Stimulated activated CD8-positive, alpha-beta memory T cell treated with anti-CD3 and anti-CD28 coated beads, Interleukin-2, amount 100 ng/mL, for 1 hour (primary cell): ENCODE measurements at regions not wholly inside any gene's neighbourhood (a gene's known extent, or its start where the extent isn't known, plus 50 kb on each side); places are given as distances from the start of the nearest gene placed in this dataset.

Source experiments
- DNase-seq, 2 donors: peaks; one replicate each; pipeline ENCODE4 v3.0.0-alpha.2; 2020; ENCODE audit warnings: low read depth in 2 of 2

GRCh38 chr20:4513720-4514119 lies 172.5 kb upstream of the PRNP start:
- no peak for DNase-seq

GRCh38 chr20:4512891-4513550 lies 173.2 kb upstream of the PRNP start:
- no peak for DNase-seq

DNA sequence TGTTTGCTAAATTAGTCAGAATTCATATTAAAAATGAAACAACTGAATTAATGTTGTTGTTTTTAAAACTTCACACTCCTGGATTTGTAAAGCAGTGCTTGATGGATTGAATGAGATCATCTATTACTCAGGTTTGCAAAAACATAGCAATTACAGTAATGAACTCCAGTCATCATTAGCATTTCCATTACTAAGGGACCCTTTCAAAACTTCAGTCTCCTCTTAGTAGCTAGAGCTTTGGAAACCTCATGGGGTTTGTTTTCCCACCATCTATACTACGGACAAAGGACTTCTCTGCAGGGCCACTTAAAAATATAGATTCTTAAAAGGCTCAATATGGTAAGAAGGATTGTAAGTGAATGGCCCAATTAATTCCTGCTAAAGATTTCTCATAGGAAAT lies 174.5 kb upstream of the PRNP start:
- DNase-seq: no peak

DNA sequence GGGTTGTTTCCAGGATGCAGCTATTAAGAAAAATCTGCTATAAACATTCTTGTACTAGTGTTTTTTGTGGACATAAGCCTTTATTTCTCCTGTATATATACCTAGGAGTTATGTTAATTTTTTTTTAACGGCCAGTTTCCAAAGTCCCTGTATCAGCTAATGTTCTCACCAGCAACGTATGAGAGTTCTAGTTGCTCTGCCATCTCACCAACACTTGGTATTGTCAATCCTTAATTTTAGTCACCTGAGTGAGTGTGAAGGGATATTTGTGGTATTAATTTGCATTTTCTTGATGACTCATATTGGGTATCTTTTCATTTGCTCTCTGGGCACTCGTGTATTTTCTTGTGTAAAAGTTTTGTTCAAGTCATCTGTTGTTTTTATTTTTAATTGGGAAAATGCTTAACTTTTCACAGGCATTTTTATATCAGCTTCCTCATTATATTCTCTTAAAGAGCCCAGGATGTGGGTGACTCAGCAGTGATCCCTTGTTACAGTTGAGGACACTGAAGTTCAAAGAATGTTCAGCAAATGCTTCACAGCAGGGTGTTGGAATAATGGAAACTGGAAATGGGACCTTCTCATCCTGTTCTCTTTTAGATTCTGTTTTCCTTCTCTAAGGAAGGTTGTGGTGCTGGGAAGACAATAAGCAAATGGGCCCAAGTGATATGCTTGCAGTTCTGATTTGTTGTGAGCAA lies 176.3 kb upstream of the PRNP start:
- no peak for DNase-seq

GRCh38 chr20:4508773-4509172 lies 177.5 kb upstream of the PRNP start:
- DNase-seq: no peak

- no peak for DNase-seq
These were observed 179.0 kb upstream of the PRNP start for GRCh38 chr20:4507288-4507719.

GRCh38 chr20:4504814-4505213 lies 181.4 kb upstream of the PRNP start:
- DNase-seq: no peak

DNA sequence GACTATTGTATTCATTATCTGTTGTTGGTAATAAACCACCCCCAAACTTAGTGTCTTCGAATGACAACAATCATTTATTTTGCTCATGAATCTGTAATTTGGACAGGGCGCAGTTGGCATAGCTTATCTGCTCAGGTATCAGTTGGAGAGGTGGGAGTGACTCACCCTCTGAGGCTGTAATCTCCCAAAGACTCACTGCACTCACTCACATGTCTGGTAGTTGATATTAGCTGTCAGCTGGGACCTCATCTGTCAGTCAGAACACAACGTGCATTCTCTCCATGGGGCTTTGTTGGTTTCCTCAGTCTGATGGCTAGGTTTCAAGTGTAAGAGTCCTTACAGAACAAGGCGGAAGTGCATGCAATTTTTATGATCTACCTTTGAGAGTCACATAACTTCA lies 183.5 kb upstream of the PRNP start:
- no peak for DNase-seq

DNA sequence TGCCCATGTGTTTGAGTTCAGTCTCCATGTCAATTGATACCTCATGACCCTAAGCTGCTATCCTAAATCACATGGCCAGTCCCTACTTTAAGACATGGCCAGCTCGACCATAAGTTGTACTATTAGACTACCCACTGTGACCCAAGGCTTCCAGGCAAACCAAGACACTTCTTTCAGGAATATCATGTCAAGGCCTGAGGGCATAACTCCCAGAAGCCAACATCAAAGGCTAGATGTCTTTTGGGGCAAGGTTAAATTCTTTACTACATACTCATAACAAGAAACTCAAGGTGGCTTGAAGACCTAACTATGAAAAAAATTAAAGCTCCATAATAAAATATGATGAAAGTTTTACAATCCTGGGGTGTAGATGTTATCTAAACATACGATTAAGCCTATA lies 192.9 kb upstream of the PRNP start:
- DNase-seq: no peak

GRCh38 chr20:4491643-4492042 lies 194.6 kb upstream of the PRNP start:
- DNase-seq: no peak

GRCh38 chr20:4490606-4491280 lies 195.5 kb upstream of the PRNP start:
- DNase-seq: no peak

- DNase-seq: no peak
These were observed 196.2 kb upstream of the PRNP start for GRCh38 chr20:4490045-4490444.

DNA sequence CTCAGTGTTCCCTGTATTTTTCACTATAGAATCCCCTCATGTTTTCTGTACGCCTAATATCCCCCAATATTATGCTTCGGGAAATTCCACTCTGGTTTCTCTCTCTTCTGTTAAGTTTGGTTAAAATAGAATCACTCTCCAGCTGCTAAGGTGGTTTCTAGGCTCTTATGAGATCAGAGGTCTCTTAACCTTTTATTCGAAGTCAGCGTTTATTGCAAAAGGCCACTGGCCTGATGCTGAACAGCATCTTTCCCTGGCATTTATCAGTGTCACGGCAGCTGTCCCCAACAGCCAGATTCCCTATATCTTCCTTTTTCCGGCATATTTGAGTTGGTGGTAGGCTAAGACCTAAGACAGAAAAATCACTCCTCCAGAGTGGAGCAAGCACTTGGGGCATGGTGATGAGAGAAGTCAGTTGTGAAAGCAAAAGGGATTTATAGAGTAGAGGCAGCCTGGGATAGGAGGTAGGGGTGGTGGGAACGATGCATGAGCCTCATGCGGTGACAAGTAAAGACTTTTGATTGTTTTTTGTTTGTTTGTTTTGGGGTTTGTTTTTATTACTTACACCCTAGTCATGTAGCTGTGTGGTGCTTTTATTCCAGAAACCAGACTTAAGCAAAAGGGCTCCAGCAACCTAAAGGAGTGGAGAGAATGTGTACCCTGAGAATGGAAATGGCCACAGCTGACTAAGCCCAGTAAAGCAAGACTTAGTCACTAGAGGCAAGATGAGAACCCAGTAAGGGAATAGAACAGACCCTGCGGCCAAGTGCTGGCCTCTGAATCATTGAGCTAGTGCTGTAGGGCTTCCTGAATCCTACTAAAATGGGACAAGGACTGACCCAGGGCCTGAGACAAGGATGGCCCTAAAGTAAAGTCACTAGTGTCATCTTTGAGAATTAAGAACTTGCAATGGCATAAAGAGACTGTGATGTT lies 197.6 kb upstream of the PRNP start:
- DNase-seq: no peak

GRCh38 chr20:4484379-4484997 lies 201.8 kb upstream of the PRNP start:
- DNase-seq: no peak

GRCh38 chr20:4483961-4484360 lies 202.3 kb upstream of the PRNP start:
- no peak for DNase-seq

DNA sequence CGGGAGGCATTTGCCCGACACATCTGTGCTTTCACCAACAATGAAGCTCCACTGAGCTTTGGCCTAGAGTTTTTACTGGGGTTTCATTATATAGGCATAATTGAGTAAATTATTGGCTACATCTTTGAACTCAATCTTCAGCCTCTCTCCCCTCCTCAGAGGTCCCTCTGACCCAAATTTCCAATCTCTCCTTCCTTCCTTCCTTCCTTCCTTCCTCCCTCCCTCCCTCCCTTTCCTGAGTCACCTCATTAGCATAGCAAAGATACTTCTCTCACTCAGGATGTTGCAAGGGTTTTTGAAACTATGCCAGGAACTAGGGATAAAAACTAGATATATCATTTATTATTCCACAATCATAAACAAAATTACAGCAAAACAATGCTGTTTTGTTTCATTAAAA lies 202.8 kb upstream of the PRNP start:
- DNase-seq: no peak

- no peak for DNase-seq
These were observed 206.2 kb upstream of the PRNP start for GRCh38 chr20:4480104-4480503.

GRCh38 chr20:4476903-4477500 lies 209.3 kb upstream of the PRNP start:
- DNase-seq: no peak

GRCh38 chr20:4472906-4473305 lies 213.3 kb upstream of the PRNP start:
- no peak for DNase-seq

GRCh38 chr20:4471221-4471620 lies 215.0 kb upstream of the PRNP start:
- DNase-seq: no peak

DNA sequence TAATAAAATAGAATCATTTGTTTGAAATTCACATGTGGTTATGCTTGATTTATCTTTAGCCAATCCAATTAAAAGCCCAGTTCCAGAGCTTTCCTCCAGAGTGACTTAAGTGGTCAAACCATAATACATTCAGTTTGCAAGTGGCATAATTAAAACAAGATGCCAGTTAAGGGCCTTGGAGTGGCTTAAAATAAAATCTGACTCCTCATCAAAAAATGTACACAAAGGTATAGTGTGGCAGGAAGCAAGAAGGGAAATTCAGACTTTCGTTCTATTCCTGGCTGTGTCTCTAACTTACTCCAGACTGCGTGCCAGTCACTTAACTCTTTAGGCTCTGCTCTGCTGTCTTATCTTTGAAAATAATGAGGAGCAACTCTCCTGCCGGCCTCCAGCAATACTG lies 215.9 kb upstream of the PRNP start:
- no peak for DNase-seq
